Progenitor cell of endocrine pancreas (in vitro differentiated cells): ENCODE measurements at regions not wholly inside any gene's neighbourhood (a gene's known extent, or its start where the extent isn't known, plus 50 kb on each side); places are given as distances from the start of the nearest gene placed in this dataset.
A peak's percentile ranks its signal among the peaks of the same experiment; 100 is the strongest.

ENCODE experiments used
- DNase-seq: peaks from one replicate; pipeline ENCODE4 v3.0.0; 2021; ENCODE audit warnings: low spot score; ENCODE audit not compliant: unreplicated experiment
- H3K27ac Mint-ChIP-seq: 2 replicates; pipeline ENCODE4 v1.8.0; 2021; ENCODE audit warnings: mild to moderate bottlenecking, moderate library complexity, mixed read lengths
- H3K27me3 Mint-ChIP-seq: 2 replicates; pipeline ENCODE4 v1.8.0; 2021; ENCODE audit warnings: mixed read lengths
- H3K36me3 Mint-ChIP-seq: 2 replicates; pipeline ENCODE4 v1.8.0; 2022; ENCODE audit warnings: mixed read lengths; ENCODE audit not compliant: insufficient read depth
- H3K4me1 Mint-ChIP-seq: 2 replicates; pipeline ENCODE4 v1.8.0; 2021; ENCODE audit warnings: low read depth, mixed read lengths
- H3K4me3 Mint-ChIP-seq: 2 replicates; pipeline ENCODE4 v1.8.0; 2021; ENCODE audit warnings: low read depth, mild to moderate bottlenecking, moderate library complexity, mixed read lengths
- H3K9me3 Mint-ChIP-seq: 2 replicates; pipeline ENCODE4 v1.8.0; 2021; ENCODE audit warnings: low read depth, mixed read lengths
- TF ChIP-seq, protein P1 (sequence below): fragments of 200-600 bp; sonication (generic); IDR thresholded peaks from one replicate; pipeline ENCODE4 v1.5.0; 2021; ENCODE audit warnings: antibody characterized with exemption, mild to moderate bottlenecking; ENCODE audit not compliant: unreplicated experiment

DNA sequence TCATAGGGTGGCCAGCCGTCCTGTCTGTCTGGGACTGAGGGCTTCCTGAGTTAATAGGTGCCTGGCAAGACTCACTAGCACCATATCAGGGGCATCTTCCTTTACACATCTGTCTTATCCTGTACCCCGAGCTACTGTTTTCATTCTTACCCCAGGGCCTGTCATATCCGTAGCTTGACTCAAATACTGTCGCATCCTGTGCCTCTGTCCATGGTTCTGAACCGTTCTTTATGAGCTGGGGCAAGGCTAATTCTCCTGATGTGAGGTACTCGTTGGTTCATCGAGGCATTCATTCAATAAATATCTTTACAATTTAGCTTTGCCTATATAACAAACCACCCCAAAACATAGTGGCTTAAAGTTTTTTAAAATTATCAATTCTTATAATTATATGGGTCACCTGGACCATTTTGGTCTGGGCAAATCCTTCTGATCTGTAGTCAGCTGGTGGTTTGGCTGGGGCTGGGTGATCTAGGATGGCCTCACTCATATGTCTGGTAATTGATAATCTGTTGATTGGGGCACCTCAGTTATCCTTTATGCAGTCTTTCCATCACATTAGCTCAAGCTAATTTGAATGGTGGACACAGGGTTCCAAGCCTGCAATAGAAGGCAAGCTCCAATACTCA, 121.2 kb downstream of the TLE3 start:
- Mint-ChIP-seq H3K4me1 (no peaks in the 10 kb centered on the region), H3K27me3 (peaks cover 65% of the 10 kb centered on the region), H3K4me3 (no peak overlapping the region), H3K27ac (no peak overlapping the region), H3K36me3 (no peaks in the 10 kb centered on the region), H3K9me3 (no peaks in the 10 kb centered on the region)
- DNase-seq = peak; percentile 55
- TF ChIP-seq, protein P1, sequence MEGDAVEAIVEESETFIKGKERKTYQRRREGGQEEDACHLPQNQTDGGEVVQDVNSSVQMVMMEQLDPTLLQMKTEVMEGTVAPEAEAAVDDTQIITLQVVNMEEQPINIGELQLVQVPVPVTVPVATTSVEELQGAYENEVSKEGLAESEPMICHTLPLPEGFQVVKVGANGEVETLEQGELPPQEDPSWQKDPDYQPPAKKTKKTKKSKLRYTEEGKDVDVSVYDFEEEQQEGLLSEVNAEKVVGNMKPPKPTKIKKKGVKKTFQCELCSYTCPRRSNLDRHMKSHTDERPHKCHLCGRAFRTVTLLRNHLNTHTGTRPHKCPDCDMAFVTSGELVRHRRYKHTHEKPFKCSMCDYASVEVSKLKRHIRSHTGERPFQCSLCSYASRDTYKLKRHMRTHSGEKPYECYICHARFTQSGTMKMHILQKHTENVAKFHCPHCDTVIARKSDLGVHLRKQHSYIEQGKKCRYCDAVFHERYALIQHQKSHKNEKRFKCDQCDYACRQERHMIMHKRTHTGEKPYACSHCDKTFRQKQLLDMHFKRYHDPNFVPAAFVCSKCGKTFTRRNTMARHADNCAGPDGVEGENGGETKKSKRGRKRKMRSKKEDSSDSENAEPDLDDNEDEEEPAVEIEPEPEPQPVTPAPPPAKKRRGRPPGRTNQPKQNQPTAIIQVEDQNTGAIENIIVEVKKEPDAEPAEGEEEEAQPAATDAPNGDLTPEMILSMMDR = no peak

DNA sequence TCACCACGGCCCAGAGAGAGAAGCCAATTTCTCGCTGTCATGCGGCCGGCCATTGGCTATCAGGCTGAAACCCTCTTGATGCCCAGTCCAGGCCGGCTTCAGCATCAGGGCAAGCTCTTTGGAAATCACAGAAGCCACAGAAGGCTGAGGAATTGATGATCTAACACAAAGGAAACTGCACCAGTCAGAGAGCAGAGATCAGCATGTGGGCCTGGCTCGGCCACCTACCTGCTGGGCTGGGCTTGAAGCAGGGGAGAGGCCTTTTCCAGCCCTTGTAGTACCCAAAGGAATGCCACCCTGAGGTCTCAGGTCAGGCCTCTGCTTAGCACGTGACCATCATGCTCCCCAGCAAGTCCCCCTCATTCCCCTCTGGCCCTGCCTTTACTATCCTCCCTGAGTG, 119.1 kb downstream of the TLE3 start:
- Mint-ChIP-seq H3K4me3 (no peak overlapping the region), H3K4me1 (no peaks in the 10 kb centered on the region), H3K36me3 (no peaks in the 10 kb centered on the region), H3K9me3 (no peaks in the 10 kb centered on the region), H3K27ac (no peak overlapping the region), H3K27me3 (peaks cover 62% of the 10 kb centered on the region)
- no peak for DNase-seq
- TF ChIP-seq, protein P1 = no peak

DNA sequence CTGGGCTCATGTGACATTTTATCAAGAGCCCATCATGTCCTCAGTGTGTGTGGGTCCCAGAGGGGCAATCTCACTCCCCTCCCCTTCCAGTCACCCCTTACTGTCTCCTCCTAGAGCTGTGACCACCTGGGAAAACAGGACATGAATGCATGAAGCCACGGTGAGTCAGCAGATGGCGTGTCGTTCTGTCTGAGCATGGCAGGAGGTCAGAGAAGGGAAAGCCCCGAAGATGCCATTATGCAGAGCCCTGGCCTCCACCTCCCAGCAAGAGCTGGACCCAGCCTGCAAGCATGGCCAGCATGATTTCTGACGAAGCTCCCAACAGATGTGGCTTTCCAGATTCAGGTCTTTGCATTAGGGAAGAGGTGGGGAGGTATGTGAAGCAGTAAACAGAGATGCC, 118.5 kb downstream of the TLE3 start:
- TF ChIP-seq, protein P1 = no peak
- Mint-ChIP-seq H3K27me3 (peaks cover 62% of the 10 kb centered on the region), H3K4me1 (no peaks in the 10 kb centered on the region), H3K27ac (no peak overlapping the region), H3K4me3 (no peak overlapping the region), H3K9me3 (no peaks in the 10 kb centered on the region), H3K36me3 (no peaks in the 10 kb centered on the region)
- no peak for DNase-seq

DNA sequence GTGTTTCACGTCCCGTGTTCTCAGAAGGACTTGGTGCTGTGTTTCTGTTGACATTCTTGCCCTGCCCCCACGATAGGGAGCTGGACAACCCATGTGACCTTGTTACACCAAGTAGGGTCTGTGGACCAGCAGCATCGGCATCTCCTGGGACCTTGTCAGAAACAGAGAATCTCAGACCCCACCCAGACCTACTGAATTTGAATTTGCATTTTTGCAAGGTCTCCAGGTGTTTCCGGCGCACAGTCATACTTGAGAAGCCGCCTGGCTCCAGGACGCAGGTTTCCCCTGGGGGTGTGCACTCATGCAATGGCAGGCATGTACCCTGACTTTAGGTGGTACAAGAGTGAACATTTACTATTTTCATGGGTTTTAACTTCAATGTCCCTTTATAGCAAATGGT, 117.9 kb downstream of the TLE3 start:
- no peak overlapping the region for H3K27ac Mint-ChIP-seq
- peaks cover 64% of the 10 kb centered on the region for H3K27me3 Mint-ChIP-seq
- no peak for DNase-seq
- H3K9me3 Mint-ChIP-seq = no peaks in the 10 kb centered on the region
- H3K4me1 Mint-ChIP-seq = no peaks in the 10 kb centered on the region
- H3K36me3 Mint-ChIP-seq = no peaks in the 10 kb centered on the region
- TF ChIP-seq, protein P1 = no peak
- H3K4me3 Mint-ChIP-seq = no peak overlapping the region

DNA sequence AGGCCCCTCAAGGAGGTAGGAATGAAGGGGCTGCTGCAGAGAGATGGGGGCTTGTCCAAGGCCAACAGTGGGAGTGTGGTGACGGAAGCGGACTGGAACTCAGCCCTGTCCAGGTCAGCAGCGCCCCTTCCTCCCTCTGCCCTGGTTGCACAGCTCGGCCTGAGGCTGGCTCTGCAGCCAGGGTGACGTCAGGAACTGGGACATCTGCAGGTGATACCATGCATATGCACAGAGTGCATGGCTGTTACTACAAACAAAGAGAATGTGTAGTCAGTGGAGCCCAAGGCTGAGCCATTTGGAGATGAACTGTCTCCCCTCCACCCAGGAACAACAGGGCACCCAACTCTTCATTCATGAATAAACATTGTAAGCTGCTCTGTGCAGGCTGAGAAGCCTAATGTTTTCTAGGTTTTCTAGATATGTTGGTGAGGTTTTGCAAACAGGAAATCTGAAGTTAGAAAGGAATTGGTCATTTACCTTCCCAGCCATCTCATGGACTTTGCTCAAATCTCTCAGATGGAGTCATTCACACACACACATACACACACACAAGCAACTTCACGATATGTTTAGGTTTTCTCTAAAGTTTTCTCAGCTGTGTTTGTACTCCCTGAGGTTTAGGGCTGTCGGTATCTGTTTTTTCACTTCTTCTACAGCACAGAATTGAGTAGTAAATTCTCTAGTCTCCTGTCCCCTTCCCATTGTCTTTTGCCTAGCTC, 117.2 kb downstream of the TLE3 start:
- H3K27me3 Mint-ChIP-seq = peaks cover 63% of the 10 kb centered on the region
- TF ChIP-seq, protein P1 = no peak
- no peaks in the 10 kb centered on the region for H3K4me1 Mint-ChIP-seq
- no peak overlapping the region for H3K4me3 Mint-ChIP-seq
- no peaks in the 10 kb centered on the region for H3K36me3 Mint-ChIP-seq
- DNase-seq = no peak
- no peaks in the 10 kb centered on the region for H3K9me3 Mint-ChIP-seq
- H3K27ac Mint-ChIP-seq = no peak overlapping the region
